ENCODE measurements at regions not wholly inside any gene's neighbourhood (a gene's known extent, or its start where the extent isn't known, plus 50 kb on each side); places are given as distances from the start of the nearest gene placed in this dataset.

DNA sequence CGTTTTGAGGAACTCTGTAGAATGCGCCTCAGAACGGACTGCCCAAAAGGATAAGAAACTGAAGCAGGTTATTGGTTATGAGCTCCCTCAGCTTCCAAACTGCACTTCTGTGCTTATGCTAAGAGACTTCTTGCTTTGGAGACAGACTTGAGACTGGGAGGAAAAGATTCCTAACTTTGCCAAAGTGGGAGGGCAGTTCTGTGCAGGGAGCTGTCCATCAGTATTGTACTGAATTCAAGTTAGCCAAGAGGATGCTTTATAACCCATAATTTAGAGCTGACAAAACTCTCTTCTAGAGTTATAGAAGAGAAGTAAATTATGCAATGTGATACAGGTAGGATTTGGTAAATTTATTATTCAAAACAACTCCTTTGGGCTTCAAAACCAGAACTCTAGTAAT is 519.8 kb upstream of the GBE1 start:
- 69% methylated on average over 3 of the region's 3 CpGs for WGBS, 2 donors
- Histone ChIP-seq H3K9me3 (no peaks in the 10 kb centered on the region), H3K27ac (no peak overlapping the region), H3K4me3 (no peak overlapping the region), H3K4me1 (no peaks in the 10 kb centered on the region), H3K27me3 (no peaks in the 10 kb centered on the region), H3K36me3 (no peaks in the 10 kb centered on the region)
- no peak for TF ChIP-seq POLR2A (IDR thresholded peaks at IDR 0.05)
- TF ChIP-seq, protein P1, sequence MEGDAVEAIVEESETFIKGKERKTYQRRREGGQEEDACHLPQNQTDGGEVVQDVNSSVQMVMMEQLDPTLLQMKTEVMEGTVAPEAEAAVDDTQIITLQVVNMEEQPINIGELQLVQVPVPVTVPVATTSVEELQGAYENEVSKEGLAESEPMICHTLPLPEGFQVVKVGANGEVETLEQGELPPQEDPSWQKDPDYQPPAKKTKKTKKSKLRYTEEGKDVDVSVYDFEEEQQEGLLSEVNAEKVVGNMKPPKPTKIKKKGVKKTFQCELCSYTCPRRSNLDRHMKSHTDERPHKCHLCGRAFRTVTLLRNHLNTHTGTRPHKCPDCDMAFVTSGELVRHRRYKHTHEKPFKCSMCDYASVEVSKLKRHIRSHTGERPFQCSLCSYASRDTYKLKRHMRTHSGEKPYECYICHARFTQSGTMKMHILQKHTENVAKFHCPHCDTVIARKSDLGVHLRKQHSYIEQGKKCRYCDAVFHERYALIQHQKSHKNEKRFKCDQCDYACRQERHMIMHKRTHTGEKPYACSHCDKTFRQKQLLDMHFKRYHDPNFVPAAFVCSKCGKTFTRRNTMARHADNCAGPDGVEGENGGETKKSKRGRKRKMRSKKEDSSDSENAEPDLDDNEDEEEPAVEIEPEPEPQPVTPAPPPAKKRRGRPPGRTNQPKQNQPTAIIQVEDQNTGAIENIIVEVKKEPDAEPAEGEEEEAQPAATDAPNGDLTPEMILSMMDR (IDR thresholded peaks at IDR 0.05): no peak
- no peak for DNase-seq
- intact Hi-C loops (cut with DNase I): no loop called here

DNA sequence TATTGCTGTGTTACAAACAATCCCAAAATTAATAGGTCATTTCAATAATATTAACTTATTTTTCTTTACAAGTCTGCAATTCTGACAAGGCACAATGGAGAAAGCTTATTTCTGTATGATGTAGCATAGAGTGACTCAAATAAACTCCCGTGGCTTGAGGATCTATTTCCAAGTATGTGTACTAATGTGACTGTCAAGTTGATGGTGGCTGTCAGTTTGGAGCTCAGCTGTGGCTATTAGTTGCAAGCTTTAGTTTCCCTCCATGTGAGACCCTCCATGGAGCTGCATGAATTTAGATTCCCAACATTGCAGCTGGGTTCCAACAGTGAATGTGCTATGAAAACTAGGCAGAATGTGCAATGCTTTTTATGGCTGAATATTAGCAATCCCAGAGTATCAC is 515.5 kb upstream of the GBE1 start:
- Histone ChIP-seq H3K27me3 (no peaks in the 10 kb centered on the region), H3K27ac (no peak overlapping the region), H3K4me1 (no peaks in the 10 kb centered on the region), H3K9me3 (no peaks in the 10 kb centered on the region), H3K4me3 (no peak overlapping the region), H3K36me3 (no peaks in the 10 kb centered on the region)
- DNase-seq: no peak
- intact Hi-C loops (cut with DNase I): no loop called here
- TF ChIP-seq, protein P1 (IDR thresholded peaks at IDR 0.05): no peak
- no peak for TF ChIP-seq POLR2A (IDR thresholded peaks at IDR 0.05)
- WGBS, 2 donors: 40 to 67% methylated on average over 1 of the region's 1 CpG

GRCh38 chr3:82274897-82275296 is 513.5 kb upstream of the GBE1 start:
- no peaks in the 10 kb centered on the region for H3K27me3 ChIP-seq
- no peaks in the 10 kb centered on the region for H3K9me3 ChIP-seq
- H3K4me3 ChIP-seq: no peak overlapping the region
- TF ChIP-seq POLR2A (IDR thresholded peaks at IDR 0.05): no peak
- TF ChIP-seq, protein P1 (IDR thresholded peaks at IDR 0.05): no peak
- H3K27ac ChIP-seq: no peak overlapping the region
- no peaks in the 10 kb centered on the region for H3K36me3 ChIP-seq
- DNase-seq: no peak
- intact Hi-C loops (cut with DNase I): no loop called here
- H3K4me1 ChIP-seq: no peaks in the 10 kb centered on the region

DNA sequence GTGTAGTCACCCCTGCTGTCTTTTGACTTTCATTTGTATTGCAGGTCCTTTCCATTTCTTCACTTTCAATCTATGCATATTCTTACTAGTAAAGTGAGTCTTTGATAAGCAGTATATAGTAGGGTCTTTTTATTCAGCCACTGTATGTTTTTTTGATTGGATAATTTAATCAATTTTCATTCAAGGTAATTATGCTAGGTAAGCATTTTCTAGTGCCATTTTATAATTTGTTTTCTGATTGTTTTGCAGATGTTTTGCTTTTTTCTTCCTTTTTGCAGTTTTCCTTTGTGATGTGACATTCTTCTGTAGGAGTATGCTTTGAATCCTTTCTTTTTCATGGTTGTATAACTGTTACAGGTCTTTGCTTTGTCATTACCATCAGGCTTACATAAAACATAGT is 504.3 kb upstream of the GBE1 start:
- no peak overlapping the region for H3K27ac ChIP-seq
- no peaks in the 10 kb centered on the region for H3K9me3 ChIP-seq
- H3K36me3 ChIP-seq: no peaks in the 10 kb centered on the region
- H3K4me3 ChIP-seq: no peak overlapping the region
- H3K27me3 ChIP-seq: no peaks in the 10 kb centered on the region
- H3K4me1 ChIP-seq: no peaks in the 10 kb centered on the region
- DNase-seq: no peak
- intact Hi-C loops (cut with DNase I): no loop called here
- TF ChIP-seq, protein P1 (IDR thresholded peaks at IDR 0.05): no peak
- no peak for TF ChIP-seq POLR2A (IDR thresholded peaks at IDR 0.05)

DNA sequence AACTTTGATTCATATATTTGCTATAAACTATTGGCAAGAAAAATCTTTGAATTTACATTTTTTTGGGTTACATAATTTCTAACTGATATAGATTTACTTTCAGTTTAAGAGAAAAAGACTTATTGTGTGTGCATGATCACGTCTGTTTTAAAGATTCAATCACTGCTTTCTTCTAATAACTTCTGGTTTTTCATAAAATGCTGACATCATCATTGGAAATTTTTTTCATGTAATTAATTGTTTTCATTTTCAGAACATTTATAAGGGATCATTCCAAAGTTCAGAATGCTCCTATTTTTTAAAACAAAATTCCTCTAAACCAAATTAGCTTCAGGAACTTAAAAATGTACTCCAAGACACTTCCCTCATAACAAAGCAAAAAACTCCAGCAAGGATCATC is 500.7 kb upstream of the GBE1 start:
- no peaks in the 10 kb centered on the region for H3K4me1 ChIP-seq
- 38 to 53% methylated on average over 1 of the region's 1 CpG for WGBS, 2 donors
- no peak for TF ChIP-seq POLR2A (IDR thresholded peaks at IDR 0.05)
- TF ChIP-seq, protein P1 (IDR thresholded peaks at IDR 0.05): no peak

More for the DNA sequence above, 500.7 kb upstream of the GBE1 start:
- H3K9me3 ChIP-seq: no peaks in the 10 kb centered on the region
- H3K36me3 ChIP-seq: no peaks in the 10 kb centered on the region
- intact Hi-C loops (cut with DNase I): no loop called here
- no peak overlapping the region for H3K4me3 ChIP-seq
- no peak overlapping the region for H3K27ac ChIP-seq
- DNase-seq: no peak
- no peaks in the 10 kb centered on the region for H3K27me3 ChIP-seq
